B cell (primary cell): ENCODE measurements at regions not wholly inside any gene's neighbourhood (a gene's known extent, or its start where the extent isn't known, plus 50 kb on each side); places are given as distances from the start of the nearest gene placed in this dataset.

ENCODE experiments used
- EZH2 ChIP-seq: IDR thresholded peaks from 2 replicates; pipeline ENCODE4 v1.6.1; 2012; ENCODE audit warnings: borderline replicate concordance, low read depth, mild to moderate bottlenecking, moderate library complexity, low read length; ENCODE audit not compliant: insufficient read depth, poor library complexity, severe bottlenecking
- TF ChIP-seq, protein P1 (sequence below): fragments of 200-600 bp; IDR thresholded peaks from one replicate; pipeline ENCODE4 v1.8.0; 2022; ENCODE audit warnings: antibody characterized with exemption, mild to moderate bottlenecking

DNA sequence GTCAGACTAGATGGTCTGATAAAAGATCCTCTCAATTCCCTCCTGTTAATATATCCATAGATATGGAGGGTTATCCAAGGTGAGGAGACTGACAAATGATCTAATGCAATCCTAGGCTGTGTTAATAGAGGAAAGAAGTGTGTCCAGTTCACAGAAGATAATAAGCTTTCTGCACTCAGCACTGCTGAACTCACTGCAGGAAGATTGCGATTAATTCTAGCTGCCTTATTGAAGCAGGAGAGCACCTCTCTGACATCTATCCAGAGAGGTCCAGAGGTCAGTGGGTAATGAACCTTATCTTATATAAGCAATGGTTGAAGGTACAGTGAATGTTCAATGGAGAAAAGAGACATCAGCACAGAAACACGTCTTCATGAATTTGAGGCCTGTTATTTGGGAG, 75.9 kb upstream of the SLC10A2 start:
- TF ChIP-seq, protein P1, sequence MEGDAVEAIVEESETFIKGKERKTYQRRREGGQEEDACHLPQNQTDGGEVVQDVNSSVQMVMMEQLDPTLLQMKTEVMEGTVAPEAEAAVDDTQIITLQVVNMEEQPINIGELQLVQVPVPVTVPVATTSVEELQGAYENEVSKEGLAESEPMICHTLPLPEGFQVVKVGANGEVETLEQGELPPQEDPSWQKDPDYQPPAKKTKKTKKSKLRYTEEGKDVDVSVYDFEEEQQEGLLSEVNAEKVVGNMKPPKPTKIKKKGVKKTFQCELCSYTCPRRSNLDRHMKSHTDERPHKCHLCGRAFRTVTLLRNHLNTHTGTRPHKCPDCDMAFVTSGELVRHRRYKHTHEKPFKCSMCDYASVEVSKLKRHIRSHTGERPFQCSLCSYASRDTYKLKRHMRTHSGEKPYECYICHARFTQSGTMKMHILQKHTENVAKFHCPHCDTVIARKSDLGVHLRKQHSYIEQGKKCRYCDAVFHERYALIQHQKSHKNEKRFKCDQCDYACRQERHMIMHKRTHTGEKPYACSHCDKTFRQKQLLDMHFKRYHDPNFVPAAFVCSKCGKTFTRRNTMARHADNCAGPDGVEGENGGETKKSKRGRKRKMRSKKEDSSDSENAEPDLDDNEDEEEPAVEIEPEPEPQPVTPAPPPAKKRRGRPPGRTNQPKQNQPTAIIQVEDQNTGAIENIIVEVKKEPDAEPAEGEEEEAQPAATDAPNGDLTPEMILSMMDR, result no peak
- TF ChIP-seq EZH2, result no peak
